ENCODE measurements at regions not wholly inside any gene's neighbourhood (a gene's known extent, or its start where the extent isn't known, plus 50 kb on each side); places are given as distances from the start of the nearest gene placed in this dataset.

- no peak overlapping the region for H3K4me3 ChIP-seq (ENCODE audit: low read depth, low read length)
- TF ChIP-seq CTCF (IDR thresholded peaks at IDR 0.05; ENCODE audit: low read depth, low read length, missing control alignments): no peak
- no peak for DNase-seq (ENCODE audit: low read depth)
These were observed 97.9 kb downstream of the YIPF5 start for GRCh38 chr5:144072518-144072927.

- no peak for TF ChIP-seq CTCF (IDR thresholded peaks at IDR 0.05; ENCODE audit: low read depth, low read length, missing control alignments)
- no peak for DNase-seq (ENCODE audit: low read depth)
- H3K4me3 ChIP-seq (ENCODE audit: low read depth, low read length): no peak overlapping the region
These were observed 93.9 kb downstream of the YIPF5 start for GRCh38 chr5:144076521-144077083.

GRCh38 chr5:144083185-144083584, 87.3 kb downstream of the YIPF5 start:
- no peak overlapping the region for H3K4me3 ChIP-seq (ENCODE audit: low read depth, low read length)
- no peak for TF ChIP-seq CTCF (IDR thresholded peaks at IDR 0.05; ENCODE audit: low read depth, low read length, missing control alignments)
- no peak for DNase-seq (ENCODE audit: low read depth)

- TF ChIP-seq CTCF (IDR thresholded peaks at IDR 0.05; ENCODE audit: low read depth, low read length, missing control alignments): no peak
- H3K4me3 ChIP-seq (ENCODE audit: low read depth, low read length): no peak overlapping the region
- no peak for DNase-seq (ENCODE audit: low read depth)
These were observed 85.5 kb downstream of the YIPF5 start for GRCh38 chr5:144084971-144085370.

GRCh38 chr5:144085381-144085780, 85.1 kb downstream of the YIPF5 start:
- DNase-seq (ENCODE audit: low read depth): no peak
- no peak for TF ChIP-seq CTCF (IDR thresholded peaks at IDR 0.05; ENCODE audit: low read depth, low read length, missing control alignments)

GRCh38 chr5:144086295-144086694, 84.2 kb downstream of the YIPF5 start:
- no peak overlapping the region for H3K4me3 ChIP-seq (ENCODE audit: low read depth, low read length)
- DNase-seq (ENCODE audit: low read depth): no peak
- no peak for TF ChIP-seq CTCF (IDR thresholded peaks at IDR 0.05; ENCODE audit: low read depth, low read length, missing control alignments)

More at GRCh38 chr5:144085381-144085780, 85.1 kb downstream of the YIPF5 start:
- no peak overlapping the region for H3K4me3 ChIP-seq (ENCODE audit: low read depth, low read length)

- TF ChIP-seq CTCF (IDR thresholded peaks at IDR 0.05; ENCODE audit: low read depth, low read length, missing control alignments): no peak
These were observed 82.9 kb downstream of the YIPF5 start for GRCh38 chr5:144087576-144087975.

More at GRCh38 chr5:144087576-144087975, 82.9 kb downstream of the YIPF5 start:
- DNase-seq (ENCODE audit: low read depth): no peak
- no peak overlapping the region for H3K4me3 ChIP-seq (ENCODE audit: low read depth, low read length)
